ENCODE measurements at regions not wholly inside any gene's neighbourhood (a gene's known extent, or its start where the extent isn't known, plus 50 kb on each side); places are given as distances from the start of the nearest gene placed in this dataset.

DNA sequence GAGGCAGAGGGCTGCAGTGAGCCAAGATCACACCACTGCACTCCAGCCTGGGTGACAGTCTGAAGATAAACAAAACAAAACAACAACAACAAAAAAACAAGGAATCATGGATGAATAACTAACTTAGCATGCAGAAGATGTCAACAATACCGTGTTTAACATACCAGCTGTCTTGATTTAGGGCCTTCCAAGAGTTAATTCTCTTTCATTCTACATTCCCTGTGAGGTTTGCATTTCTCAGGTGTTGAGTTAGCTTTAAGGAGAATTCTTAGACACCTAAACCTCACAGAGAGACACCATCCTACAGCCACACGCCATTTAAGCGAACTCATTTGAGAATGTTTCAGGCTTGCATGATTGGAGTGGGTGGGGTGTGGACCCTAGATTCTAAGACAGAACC is 363.1 kb upstream of the RUNX1 start:
- Mint-ChIP-seq H3K27ac (no peak overlapping the region), H3K9me3 (no peaks in the 10 kb centered on the region), H3K27me3 (peaks cover 9% of the 10 kb centered on the region), H3K4me3 (no peak overlapping the region), H3K36me3 (ENCODE audit: low read depth) (no peaks in the 10 kb centered on the region), H3K4me1 (ENCODE audit: low read depth) (no peaks in the 10 kb centered on the region)
- DNase-seq: no peak
- ChIA-PET CTCF (interaction anchor here (1.3 kb wide), 1 partner anchor 428 kb away, joined by 4 read pairs; no protein-coding TSS in a partner anchor), POLR2A (no interaction called here)
- intact Hi-C loops (cut with micrococcal nuclease): no loop called here
- no peak for ATAC-seq
- TF ChIP-seq, protein P1, sequence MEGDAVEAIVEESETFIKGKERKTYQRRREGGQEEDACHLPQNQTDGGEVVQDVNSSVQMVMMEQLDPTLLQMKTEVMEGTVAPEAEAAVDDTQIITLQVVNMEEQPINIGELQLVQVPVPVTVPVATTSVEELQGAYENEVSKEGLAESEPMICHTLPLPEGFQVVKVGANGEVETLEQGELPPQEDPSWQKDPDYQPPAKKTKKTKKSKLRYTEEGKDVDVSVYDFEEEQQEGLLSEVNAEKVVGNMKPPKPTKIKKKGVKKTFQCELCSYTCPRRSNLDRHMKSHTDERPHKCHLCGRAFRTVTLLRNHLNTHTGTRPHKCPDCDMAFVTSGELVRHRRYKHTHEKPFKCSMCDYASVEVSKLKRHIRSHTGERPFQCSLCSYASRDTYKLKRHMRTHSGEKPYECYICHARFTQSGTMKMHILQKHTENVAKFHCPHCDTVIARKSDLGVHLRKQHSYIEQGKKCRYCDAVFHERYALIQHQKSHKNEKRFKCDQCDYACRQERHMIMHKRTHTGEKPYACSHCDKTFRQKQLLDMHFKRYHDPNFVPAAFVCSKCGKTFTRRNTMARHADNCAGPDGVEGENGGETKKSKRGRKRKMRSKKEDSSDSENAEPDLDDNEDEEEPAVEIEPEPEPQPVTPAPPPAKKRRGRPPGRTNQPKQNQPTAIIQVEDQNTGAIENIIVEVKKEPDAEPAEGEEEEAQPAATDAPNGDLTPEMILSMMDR (IDR thresholded peaks at IDR 0.05): no peak

DNA sequence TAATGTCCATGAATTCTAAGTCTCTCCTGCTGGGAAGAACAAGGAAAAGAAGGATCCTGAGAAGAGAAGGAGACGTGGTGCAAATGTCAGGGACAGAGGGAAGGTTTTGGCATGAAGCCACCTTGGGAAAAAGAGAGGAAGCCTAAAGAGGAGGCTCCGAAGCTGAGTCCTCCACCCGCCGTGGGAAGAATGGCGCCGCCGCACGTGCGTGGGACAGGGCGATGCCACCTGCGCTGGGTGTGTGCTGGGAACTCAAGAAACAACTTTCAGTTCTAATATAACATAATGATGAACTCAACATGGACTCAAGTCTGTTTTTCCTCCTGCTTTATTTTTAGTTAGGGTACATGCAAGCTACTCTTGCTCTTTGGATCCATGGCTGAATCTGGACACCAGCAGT is 362.3 kb upstream of the RUNX1 start:
- ChIA-PET POLR2A (no interaction called here), CTCF (interaction anchor here (1.3 kb wide), 1 partner anchor 428 kb away, joined by 4 read pairs; no protein-coding TSS in a partner anchor)
- Mint-ChIP-seq H3K4me1 (ENCODE audit: low read depth) (no peaks in the 10 kb centered on the region), H3K9me3 (no peaks in the 10 kb centered on the region), H3K36me3 (ENCODE audit: low read depth) (no peaks in the 10 kb centered on the region), H3K4me3 (no peak overlapping the region), H3K27me3 (peaks cover 6% of the 10 kb centered on the region), H3K27ac (no peak overlapping the region)
- intact Hi-C loops (cut with micrococcal nuclease): no loop called here
- ATAC-seq: no peak
- TF ChIP-seq, protein P1 (IDR thresholded peaks at IDR 0.05): no peak
- DNase-seq: no peak

GRCh38 chr21:35410656-35411055 is 361.6 kb upstream of the RUNX1 start:
- Mint-ChIP-seq H3K4me3 (no peak overlapping the region), H3K27me3 (peaks cover 8% of the 10 kb centered on the region), H3K4me1 (ENCODE audit: low read depth) (no peaks in the 10 kb centered on the region), H3K36me3 (ENCODE audit: low read depth) (no peaks in the 10 kb centered on the region), H3K27ac (no peak overlapping the region), H3K9me3 (no peaks in the 10 kb centered on the region)
- ATAC-seq (no peak), DNase-seq (no peak)
- POLR2A ChIA-PET: no interaction called here
- CTCF ChIA-PET: no interaction called here
- intact Hi-C loops (cut with micrococcal nuclease): no loop called here
- TF ChIP-seq, protein P1 (IDR thresholded peaks at IDR 0.05): no peak

DNA sequence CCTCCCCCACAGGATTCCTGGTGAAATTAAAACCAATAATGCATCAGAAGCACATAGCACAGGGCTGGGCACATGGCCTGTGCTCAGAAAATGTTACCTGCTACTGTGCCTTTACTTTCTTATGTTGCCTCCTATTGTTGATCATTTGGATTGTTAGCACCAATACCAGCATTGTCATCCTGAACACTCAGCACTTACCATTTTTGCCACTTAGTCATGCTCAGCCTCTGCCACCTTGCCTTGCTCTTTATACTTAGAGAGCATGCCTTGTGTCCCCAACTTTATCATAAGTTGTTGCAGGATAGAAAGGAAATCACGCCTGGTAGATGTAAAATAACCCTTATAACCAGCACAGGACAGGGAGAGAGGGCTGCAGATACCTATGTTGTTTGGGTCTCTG is 361.0 kb upstream of the RUNX1 start:
- DNase-seq (no peak), ATAC-seq (no peak)
- no peak overlapping the region for H3K4me3 Mint-ChIP-seq
- H3K9me3 Mint-ChIP-seq: no peaks in the 10 kb centered on the region
- H3K27ac Mint-ChIP-seq: no peak overlapping the region
- POLR2A ChIA-PET: no interaction called here
- TF ChIP-seq, protein P1 (IDR thresholded peaks at IDR 0.05): no peak
- H3K4me1 Mint-ChIP-seq (ENCODE audit: low read depth): no peaks in the 10 kb centered on the region
- CTCF ChIA-PET: no interaction called here
- peaks cover 8% of the 10 kb centered on the region for H3K27me3 Mint-ChIP-seq
- intact Hi-C loops (cut with micrococcal nuclease): no loop called here
- no peaks in the 10 kb centered on the region for H3K36me3 Mint-ChIP-seq (ENCODE audit: low read depth)

GRCh38 chr21:35408401-35408800 is 359.3 kb upstream of the RUNX1 start:
- Mint-ChIP-seq H3K27me3 (peaks cover 6% of the 10 kb centered on the region), H3K27ac (no peak overlapping the region), H3K4me1 (ENCODE audit: low read depth) (no peaks in the 10 kb centered on the region), H3K9me3 (no peaks in the 10 kb centered on the region), H3K36me3 (ENCODE audit: low read depth) (no peaks in the 10 kb centered on the region), H3K4me3 (no peak overlapping the region)
- intact Hi-C loops (cut with micrococcal nuclease): no loop called here
- no peak for ATAC-seq
- ChIA-PET CTCF (no interaction called here), POLR2A (no interaction called here)
- TF ChIP-seq, protein P1 (IDR thresholded peaks at IDR 0.05): no peak
- no peak for DNase-seq

All from activated CD8-positive, alpha-beta T cell treated with anti-CD3 and anti-CD28 coated beads for 36 hours (primary cell).